ENCODE measurements at regions not wholly inside any gene's neighbourhood (a gene's known extent, or its start where the extent isn't known, plus 50 kb on each side); places are given as distances from the start of the nearest gene placed in this dataset.

- DNase-seq (ENCODE audit: low read depth), result peak; percentile 86
Measured at GRCh38 chr12:27179400-27180214, 64.5 kb upstream of the STK38L start.

DNA sequence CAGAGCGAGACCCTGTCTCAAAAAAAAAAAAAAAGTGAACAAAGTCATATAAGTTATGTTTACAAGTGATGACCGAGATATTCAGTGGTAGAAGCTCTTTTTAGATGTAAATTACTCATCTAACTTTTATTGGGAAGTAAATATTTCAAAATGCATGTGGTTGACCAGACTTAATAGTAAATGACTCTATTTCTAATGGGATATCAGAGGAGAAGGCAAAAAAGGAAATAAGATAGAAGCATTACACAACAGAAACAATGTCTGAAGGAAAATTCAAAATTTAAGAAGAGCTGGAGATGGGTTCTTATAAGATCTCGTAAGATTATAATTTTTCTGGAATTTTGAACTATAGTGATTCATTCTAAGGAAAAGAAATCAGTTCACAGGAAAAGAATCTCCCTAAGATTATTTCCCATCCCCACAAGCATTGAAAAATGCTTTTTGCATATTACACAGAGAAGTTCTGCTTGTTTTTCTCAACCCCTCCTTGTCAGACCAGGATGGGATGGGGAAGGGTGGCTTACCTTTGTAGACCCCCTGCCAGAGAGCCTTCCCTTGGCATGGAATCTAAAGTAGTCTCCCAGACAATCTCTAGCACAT, 63.1 kb upstream of the STK38L start:
- no peak for DNase-seq (ENCODE audit: low read depth)

GRCh38 chr12:27183342-27183741, 60.7 kb upstream of the STK38L start:
- DNase-seq (ENCODE audit: low read depth), result no peak

DNA sequence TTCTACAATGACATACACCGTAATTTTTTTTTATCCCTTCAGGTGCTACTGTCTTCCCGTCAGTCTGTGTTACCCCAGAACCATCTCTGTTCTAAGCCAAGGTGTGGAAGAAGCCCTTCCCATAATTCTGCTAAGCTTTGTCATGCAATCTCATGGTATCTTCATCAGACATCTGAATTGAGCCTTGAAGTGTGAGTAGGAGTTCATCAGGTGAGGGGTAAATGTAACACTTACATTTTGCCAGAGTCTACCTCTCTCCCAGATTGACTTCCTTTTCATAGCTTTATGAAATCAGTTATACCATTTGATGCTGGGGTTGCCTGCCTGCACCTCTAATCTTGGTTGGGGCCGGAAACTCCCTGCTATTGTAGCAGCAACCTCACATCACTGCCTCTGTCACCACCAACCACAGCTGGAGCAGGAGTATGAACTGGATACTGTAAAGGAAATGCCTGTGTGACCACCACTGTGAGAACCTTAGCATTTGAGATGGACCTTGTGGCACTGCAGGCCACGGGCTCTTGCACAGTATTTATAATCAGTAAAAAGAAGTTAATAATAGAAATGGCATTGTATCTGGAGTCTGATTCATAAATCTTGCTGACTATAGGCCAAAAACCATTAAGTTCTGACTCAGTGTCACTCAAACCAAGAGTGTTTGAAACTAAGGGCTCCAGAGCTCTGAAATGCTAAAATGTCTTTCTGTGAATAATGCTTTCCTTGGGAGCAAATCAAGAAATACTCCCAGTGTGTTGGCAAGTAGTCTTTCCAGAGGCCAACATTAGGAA, 58.7 kb upstream of the STK38L start:
- peak; percentile 37 for DNase-seq (ENCODE audit: low read depth)

- DNase-seq (ENCODE audit: low read depth), result no peak
Measured at GRCh38 chr12:27186022-27186839, 57.9 kb upstream of the STK38L start.

DNA sequence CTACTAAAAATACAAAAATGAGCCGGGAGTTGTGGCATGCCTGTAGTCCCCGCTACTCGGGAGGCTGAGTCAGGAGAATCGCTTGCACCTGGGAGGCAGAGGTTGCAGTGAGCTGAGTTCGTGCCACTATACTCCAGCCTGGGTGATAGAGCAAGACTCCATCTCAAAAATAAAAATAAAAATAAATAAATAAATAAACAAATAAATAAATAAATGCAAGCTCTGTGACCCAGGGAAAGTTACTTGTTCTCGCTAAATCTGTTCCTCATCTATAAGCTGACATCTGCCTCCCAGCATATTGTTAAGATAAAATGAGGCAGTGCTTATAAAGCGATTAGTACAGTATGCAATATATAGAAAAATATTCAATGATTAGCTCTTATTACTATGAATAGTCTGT, 56.4 kb upstream of the STK38L start:
- no peak for DNase-seq (ENCODE audit: low read depth)

- DNase-seq (ENCODE audit: low read depth), result no peak
Measured at GRCh38 chr12:27190761-27191160, 53.3 kb upstream of the STK38L start.

DNA sequence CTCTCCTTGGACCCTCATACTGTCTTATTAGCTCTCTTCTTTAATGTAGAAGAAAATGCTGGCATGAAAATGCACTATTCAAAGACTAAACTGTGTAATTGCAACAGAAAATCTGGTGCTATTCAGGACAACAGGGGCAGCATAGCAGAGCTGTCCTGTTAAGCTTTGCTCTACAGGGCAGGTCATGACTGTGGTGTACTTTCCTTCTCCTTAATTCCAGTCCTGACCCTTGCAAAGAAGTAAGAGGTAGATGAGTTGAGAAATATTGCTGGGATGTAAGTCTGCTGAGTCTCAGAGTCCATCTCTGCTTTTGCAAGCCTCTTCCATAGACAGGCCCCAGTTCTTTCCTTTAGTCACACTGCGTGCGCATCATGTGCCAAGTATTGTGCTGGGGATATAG, 52.6 kb upstream of the STK38L start:
- no peak for DNase-seq (ENCODE audit: low read depth)

- DNase-seq (ENCODE audit: low read depth), result no peak
Measured at GRCh38 chr12:27192118-27192802, 51.8 kb upstream of the STK38L start.

DNA sequence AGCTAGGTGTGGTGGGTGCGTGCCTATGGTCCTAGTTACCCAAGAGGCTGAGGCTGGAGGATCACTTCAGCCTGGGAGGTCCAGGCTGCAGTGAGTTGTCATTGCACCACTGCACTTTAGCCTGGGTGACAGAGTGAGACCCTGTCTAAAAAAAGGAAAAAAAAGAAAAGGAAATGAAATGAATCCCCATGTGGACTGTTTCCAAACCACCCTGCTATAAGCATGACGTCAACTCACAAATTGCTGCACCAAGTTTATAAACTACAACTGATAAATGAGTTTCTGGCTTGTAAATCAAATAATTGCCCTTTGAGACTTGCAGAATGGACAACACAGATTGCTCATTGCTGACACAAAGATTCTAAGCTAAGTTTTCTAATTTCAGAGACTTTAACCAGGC, 51.0 kb upstream of the STK38L start:
- DNase-seq (ENCODE audit: low read depth), result peak; percentile 26

DNA sequence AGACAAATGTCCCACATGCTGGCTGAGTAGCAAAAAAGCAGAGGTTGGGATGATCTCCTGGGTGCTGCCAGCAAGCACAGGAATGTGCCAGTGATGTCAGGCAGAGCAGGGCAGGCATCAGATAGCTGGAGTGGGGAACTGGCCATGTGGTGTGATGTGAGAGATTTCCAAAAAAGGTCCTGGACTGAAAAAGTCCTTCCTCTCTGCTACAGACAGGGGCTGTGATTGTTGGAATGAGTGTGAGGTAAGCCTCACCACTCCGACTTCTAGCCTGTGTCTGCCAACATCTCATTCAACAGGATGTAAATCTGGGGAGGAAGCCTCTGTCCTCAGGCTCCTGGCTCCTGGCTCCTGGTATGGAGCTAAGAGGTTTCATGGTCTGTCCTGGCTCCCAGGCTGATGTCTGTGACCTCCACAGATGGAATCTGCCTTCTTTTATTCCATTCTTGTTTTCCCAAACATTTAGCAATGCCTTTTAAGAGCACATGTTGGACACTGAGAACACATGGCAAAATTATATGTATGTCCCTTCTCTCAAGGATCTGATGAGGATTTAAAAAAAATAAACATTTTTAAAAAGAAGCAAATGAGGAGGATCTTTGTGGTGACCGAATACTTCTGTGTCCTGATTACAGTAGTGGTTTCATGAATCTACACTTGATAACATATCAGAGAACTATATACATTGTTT, 50.1 kb upstream of the STK38L start:
- DNase-seq (ENCODE audit: low read depth), result no peak
